ENCODE measurements at regions not wholly inside any gene's neighbourhood (a gene's known extent, or its start where the extent isn't known, plus 50 kb on each side); places are given as distances from the start of the nearest gene placed in this dataset.

DNA sequence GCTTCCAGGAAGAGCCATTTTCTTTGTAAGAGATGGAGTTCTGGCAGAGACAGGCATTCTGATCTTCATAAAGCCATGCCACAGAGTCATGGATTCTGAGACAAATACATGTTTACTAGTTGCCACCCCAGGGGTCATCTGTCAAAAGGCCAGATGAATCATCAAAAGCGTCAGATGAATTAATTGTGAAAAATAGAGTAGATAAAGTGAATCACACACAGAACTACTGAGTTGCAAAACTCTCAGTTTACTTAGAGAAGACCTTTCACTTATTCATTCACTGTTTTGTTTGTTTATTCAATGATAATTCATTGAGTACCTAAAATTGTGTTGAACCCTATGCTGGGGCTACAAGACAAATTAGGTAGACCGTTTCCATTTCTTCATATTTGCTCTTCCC is 157.7 kb upstream of the SERPINE2 start:
- H3K27ac ChIP-seq = no peak overlapping the region
- H3K27me3 ChIP-seq = no peaks in the 10 kb centered on the region
- no peaks in the 10 kb centered on the region for H3K4me1 ChIP-seq
- H3K9ac ChIP-seq (ENCODE audit: low read depth in 2 of 2, low read length in 2 of 2) = no peak overlapping the region
- DNase-seq = no peak
- TF ChIP-seq, protein P1, sequence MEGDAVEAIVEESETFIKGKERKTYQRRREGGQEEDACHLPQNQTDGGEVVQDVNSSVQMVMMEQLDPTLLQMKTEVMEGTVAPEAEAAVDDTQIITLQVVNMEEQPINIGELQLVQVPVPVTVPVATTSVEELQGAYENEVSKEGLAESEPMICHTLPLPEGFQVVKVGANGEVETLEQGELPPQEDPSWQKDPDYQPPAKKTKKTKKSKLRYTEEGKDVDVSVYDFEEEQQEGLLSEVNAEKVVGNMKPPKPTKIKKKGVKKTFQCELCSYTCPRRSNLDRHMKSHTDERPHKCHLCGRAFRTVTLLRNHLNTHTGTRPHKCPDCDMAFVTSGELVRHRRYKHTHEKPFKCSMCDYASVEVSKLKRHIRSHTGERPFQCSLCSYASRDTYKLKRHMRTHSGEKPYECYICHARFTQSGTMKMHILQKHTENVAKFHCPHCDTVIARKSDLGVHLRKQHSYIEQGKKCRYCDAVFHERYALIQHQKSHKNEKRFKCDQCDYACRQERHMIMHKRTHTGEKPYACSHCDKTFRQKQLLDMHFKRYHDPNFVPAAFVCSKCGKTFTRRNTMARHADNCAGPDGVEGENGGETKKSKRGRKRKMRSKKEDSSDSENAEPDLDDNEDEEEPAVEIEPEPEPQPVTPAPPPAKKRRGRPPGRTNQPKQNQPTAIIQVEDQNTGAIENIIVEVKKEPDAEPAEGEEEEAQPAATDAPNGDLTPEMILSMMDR (IDR thresholded peaks at IDR 0.05) = no peak
- intact Hi-C loops (cut with DNase I) = no loop called here
- H3K9me3 ChIP-seq = no peaks in the 10 kb centered on the region
- H3K4me3 ChIP-seq = no peak overlapping the region
- no peaks in the 10 kb centered on the region for H3K36me3 ChIP-seq

DNA sequence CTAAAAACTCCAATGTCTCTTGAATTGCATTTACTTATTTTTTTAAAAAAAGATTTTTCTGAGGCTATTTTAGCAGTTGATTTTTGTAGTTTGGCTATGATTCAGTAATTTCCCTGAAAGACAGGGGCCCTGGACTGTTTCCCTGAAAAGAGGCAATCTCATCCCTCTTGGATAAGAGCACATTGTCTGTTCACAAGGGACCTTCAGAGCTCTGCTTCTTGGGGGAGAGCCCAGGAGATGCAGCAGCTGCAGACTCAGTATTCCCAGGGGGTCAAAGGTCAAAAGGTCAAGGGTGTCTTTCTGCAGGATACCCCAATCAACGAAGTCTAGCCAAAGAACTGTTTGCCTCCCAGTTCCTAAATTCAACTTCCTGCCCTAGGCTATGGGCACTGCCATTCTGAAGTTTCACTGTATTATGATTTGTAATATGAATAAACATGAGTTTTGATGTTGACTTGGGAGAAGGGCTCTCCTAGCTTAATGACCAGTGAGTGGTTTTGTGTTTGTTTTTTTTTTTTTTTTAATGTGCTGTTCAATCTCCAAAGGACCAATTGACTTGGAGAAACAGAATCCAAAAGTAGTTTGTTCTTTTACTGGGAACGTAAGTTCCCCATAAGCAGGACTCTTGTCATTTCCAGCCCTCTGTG is 157.0 kb upstream of the SERPINE2 start:
- H3K9ac ChIP-seq (ENCODE audit: low read depth in 2 of 2, low read length in 2 of 2) = no peak overlapping the region
- H3K4me3 ChIP-seq = no peak overlapping the region
- no peaks in the 10 kb centered on the region for H3K9me3 ChIP-seq
- peak; percentile 25 for DNase-seq
- intact Hi-C loops (cut with DNase I) = no loop called here
- no peaks in the 10 kb centered on the region for H3K4me1 ChIP-seq
- TF ChIP-seq, protein P1 (IDR thresholded peaks at IDR 0.05) = no peak
- H3K27ac ChIP-seq = no peak overlapping the region
- H3K27me3 ChIP-seq = no peaks in the 10 kb centered on the region
- H3K36me3 ChIP-seq = no peaks in the 10 kb centered on the region

DNA sequence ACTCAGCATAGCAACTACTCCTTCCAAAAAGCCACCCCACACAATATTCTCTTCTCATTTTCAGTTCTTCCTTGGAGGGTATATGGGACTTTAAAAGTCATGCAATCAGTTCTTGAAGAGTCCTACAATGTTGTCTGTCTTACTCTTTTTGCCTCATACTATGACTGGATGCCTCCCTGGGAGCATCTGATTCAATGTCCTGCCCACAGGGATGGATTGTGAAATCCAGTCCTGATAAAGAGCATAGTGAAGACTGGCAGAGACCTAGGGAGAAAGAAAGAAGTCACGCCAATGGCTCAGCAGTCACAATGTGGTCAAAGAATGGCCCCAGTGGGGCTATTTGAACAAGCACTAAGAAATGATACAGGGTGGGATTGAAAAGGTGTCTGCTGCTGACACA is 155.1 kb upstream of the SERPINE2 start:
- no peaks in the 10 kb centered on the region for H3K9me3 ChIP-seq
- TF ChIP-seq, protein P1 (IDR thresholded peaks at IDR 0.05) = no peak
- no peaks in the 10 kb centered on the region for H3K4me1 ChIP-seq
- H3K36me3 ChIP-seq = no peaks in the 10 kb centered on the region
- H3K4me3 ChIP-seq = no peak overlapping the region
- no peak overlapping the region for H3K9ac ChIP-seq (ENCODE audit: low read depth in 2 of 2, low read length in 2 of 2)
- H3K27me3 ChIP-seq = no peaks in the 10 kb centered on the region
- intact Hi-C loops (cut with DNase I) = no loop called here
- no peak overlapping the region for H3K27ac ChIP-seq
- no peak for DNase-seq

DNA sequence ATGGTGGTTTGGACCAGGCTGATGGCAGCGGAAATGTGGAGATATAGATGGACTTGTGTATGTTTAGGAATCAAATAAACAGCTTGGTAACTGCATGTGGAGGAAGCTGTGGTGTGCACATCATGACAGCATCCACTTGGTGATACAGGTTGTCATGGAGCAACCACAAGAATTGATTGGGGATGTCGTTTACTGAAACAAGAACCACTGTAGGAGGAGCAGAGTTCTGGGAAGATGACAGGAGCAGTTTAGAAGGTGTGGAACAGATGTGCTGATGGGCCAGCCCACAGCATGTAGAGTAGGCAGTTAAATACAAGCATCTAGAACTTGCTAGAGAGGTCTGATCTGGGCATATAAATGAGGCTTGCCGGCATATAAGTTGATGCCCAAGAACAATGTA is 152.4 kb upstream of the SERPINE2 start:
- DNase-seq = no peak
- Histone ChIP-seq H3K4me3 (no peak overlapping the region), H3K9ac (ENCODE audit: low read depth in 2 of 2, low read length in 2 of 2) (no peak overlapping the region), H3K9me3 (no peaks in the 10 kb centered on the region), H3K4me1 (no peaks in the 10 kb centered on the region), H3K27ac (no peak overlapping the region), H3K27me3 (no peaks in the 10 kb centered on the region), H3K36me3 (no peaks in the 10 kb centered on the region)
- intact Hi-C loops (cut with DNase I) = no loop called here
- TF ChIP-seq, protein P1 (IDR thresholded peaks at IDR 0.05) = no peak

DNA sequence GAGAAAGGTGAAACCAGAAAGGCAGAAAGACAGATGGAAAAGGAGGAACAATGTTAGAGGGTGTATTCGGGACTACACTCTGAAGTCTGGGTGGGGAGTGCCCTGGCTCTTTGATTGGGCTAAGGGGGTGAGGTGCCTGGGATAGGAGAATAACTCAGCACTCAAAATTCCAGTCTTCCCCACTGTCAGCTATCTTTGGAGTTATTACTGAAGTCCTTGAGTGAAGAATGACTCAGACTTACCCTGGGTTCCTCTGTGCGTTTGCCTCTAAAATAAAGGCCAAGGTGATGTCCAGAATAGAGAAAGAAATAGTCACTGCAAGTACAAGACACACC is 151.8 kb upstream of the SERPINE2 start:
- intact Hi-C loops (cut with DNase I) = no loop called here
- no peak overlapping the region for H3K27ac ChIP-seq
- DNase-seq = no peak
- H3K4me1 ChIP-seq = no peaks in the 10 kb centered on the region
- no peaks in the 10 kb centered on the region for H3K36me3 ChIP-seq
- no peak overlapping the region for H3K9ac ChIP-seq (ENCODE audit: low read depth in 2 of 2, low read length in 2 of 2)
- no peaks in the 10 kb centered on the region for H3K9me3 ChIP-seq
- TF ChIP-seq, protein P1 (IDR thresholded peaks at IDR 0.05) = no peak
- no peaks in the 10 kb centered on the region for H3K27me3 ChIP-seq
- H3K4me3 ChIP-seq = no peak overlapping the region
